ENCODE measurements at regions not wholly inside any gene's neighbourhood (a gene's known extent, or its start where the extent isn't known, plus 50 kb on each side); places are given as distances from the start of the nearest gene placed in this dataset.

- H2AFZ ChIP-seq (ENCODE audit: low read depth, low read length), result peak overlapping the region; percentile 94
- peak overlapping the region; percentile 85 for H3K27ac ChIP-seq (ENCODE audit: extremely low read depth, low read depth, low read length)
- in situ Hi-C loops (cut with MboI) (no loop called here), intact Hi-C loops (cut with micrococcal nuclease) (no loop called here)
- no peaks in the 10 kb centered on the region for H3K79me2 ChIP-seq (ENCODE audit: control insufficient read depth, insufficient read depth, low read length)
- H3K36me3 ChIP-seq (ENCODE audit: control insufficient read depth, insufficient read depth, low read length), result no peaks in the 10 kb centered on the region
- peak overlapping the region; percentile 9; the same call in 1 of the 2 replicates for H3K4me3 ChIP-seq
- POLR2A ChIA-PET, result interaction anchor here (0.9 to 3.6 kb wide), 4 partner anchors 8 to 16 kb away, joined by 3 to 29 read pairs (median 4); no protein-coding TSS in a partner anchor
- no peaks in the 10 kb centered on the region for H3K9me3 ChIP-seq (replicated peaks; ENCODE audit: control insufficient read depth, insufficient read depth, low read depth, low read length)
- peak overlapping the region; percentile 77 for H3K4me2 ChIP-seq (ENCODE audit: insufficient read depth, low read length)
- H3K9ac ChIP-seq (ENCODE audit: insufficient read depth in 1 of 2, low read depth in 2 of 2, low read length in 2 of 2), result peak overlapping the region; percentile 23 to 70; a peak in 2 of 4 replicates
- 0% methylated on average over 2 of the region's 3 CpGs for WGBS (ENCODE audit: insufficient coverage, low coverage, missing lambda C conversion rate)
- CTCF ChIA-PET (ENCODE audit: low intra/inter-chr PET ratio), result no interaction called here
- no TSS peak for BruUV-seq (replicated peaks)
- H3K9me1 ChIP-seq (ENCODE audit: control insufficient read depth, insufficient read depth, low read length), result no peaks in the 10 kb centered on the region
- no peak for FAIRE-seq
- ATAC-seq, result peak; percentile 67
- peak in 2 of 4 experiments; percentile 18 to 33 for DNase-seq (ENCODE audit: extremely low read depth in 1 of 4, low spot score in 3 of 4)
- peaks cover 0 to 9% of the 10 kb centered on the region in 2 experiments; a peak in 1 of 5 replicates for H3K4me1 ChIP-seq (replicated peaks in 1 of 2; ENCODE audit: control insufficient read depth in 2 of 2, insufficient read depth in 2 of 2, low read length in 2 of 2)
- no peak for TF ChIP-seq ZNF133 (CRISPR knock-in tag; IDR thresholded peaks at IDR 0.05)
- TF ChIP-seq HMG20B (CRISPR knock-in tag; IDR thresholded peaks at IDR 0.05), result no peak
- 0 out of 2 replicates have a peak, but pooled peaks have one; percentile 5 for TF ChIP-seq RBFOX2 (IDR thresholded peaks at IDR 0.05; ENCODE audit: low read depth, low read length)
- TF ChIP-seq ZNF699 (CRISPR knock-in tag; IDR thresholded peaks at IDR 0.05; ENCODE audit: insufficient replicate concordance), result no peak
- peak; percentile 42; the same call in 1 of the 2 replicates for TF ChIP-seq ZNF384 (IDR thresholded peaks at IDR 0.05; ENCODE audit: low read depth, low read length)
- no peak for TF ChIP-seq NR4A1 (CRISPR knock-in tag; IDR thresholded peaks at IDR 0.05)
- TF ChIP-seq NR4A1 (tag; IDR thresholded peaks at IDR 0.05), result 0 out of 2 replicates have a peak, but pooled peaks have one; percentile 32
- peak; percentile 33 for TF ChIP-seq TBP (optimal IDR thresholded peaks at IDR 0.05; ENCODE audit: low read depth, low read length)
- no peak for TF ChIP-seq SFPQ (IDR thresholded peaks at IDR 0.05; ENCODE audit: low read depth, low read length)
- TF ChIP-seq ARID3A (IDR thresholded peaks at IDR 0.05; ENCODE audit: borderline replicate concordance, low read depth, low read length), result no peak
- H3K27me3 ChIP-seq (ENCODE audit: control insufficient read depth in 2 of 2, insufficient read depth in 2 of 2, low read length in 2 of 2), result no peaks in the 10 kb centered on the region
- no peaks in the 10 kb centered on the region for H4K20me1 ChIP-seq (replicated peaks; ENCODE audit: control insufficient read depth, insufficient read depth, low read length)
These were observed 198.3 kb upstream of the OTX2 start for GRCh38 chr14:57008534-57008933.

Measured in K562 (cell line).